DMS 273 treated with DMSO at 0.1 percent for 48 hours (cell line): ENCODE measurements at regions not wholly inside any gene's neighbourhood (a gene's known extent, or its start where the extent isn't known, plus 50 kb on each side); places are given as distances from the start of the nearest gene placed in this dataset.
"Not testable (repeated sequence)": the region's sequence is repeated elsewhere in the genome, so short reads cannot be mapped to it uniquely, and the experiment has no call there.

Source experiments
- DNase-seq: peaks from one replicate; lab custom pipeline; 2025; lab: John Stamatoyannopoulos, UW

GRCh38 chr1:30250338-30250983 is 472.9 kb downstream of the MATN1 start:
- DNase-seq: no peak

GRCh38 chr1:30249446-30250337 is 473.7 kb downstream of the MATN1 start:
- no peak for DNase-seq

GRCh38 chr1:30248774-30249173 is 474.6 kb downstream of the MATN1 start:
- DNase-seq: no peak

GRCh38 chr1:30248373-30248772 is 475.0 kb downstream of the MATN1 start:
- no peak for DNase-seq

- no peak for DNase-seq
These were observed 478.6 kb downstream of the MATN1 start for GRCh38 chr1:30244801-30245200.

- DNase-seq: no peak
These were observed 480.5 kb downstream of the MATN1 start for GRCh38 chr1:30242722-30243457.

- no peak for DNase-seq
These were observed 481.2 kb downstream of the MATN1 start for GRCh38 chr1:30242168-30242567.

- DNase-seq: no peak
These were observed 481.7 kb downstream of the MATN1 start for GRCh38 chr1:30241681-30242080.

- DNase-seq: no peak
These were observed 489.3 kb downstream of the MATN1 start for GRCh38 chr1:30234091-30234490.

- no peak for DNase-seq
These were observed 491.0 kb downstream of the MATN1 start for GRCh38 chr1:30232288-30232899.

GRCh38 chr1:30229960-30230359 is 493.4 kb downstream of the MATN1 start:
- DNase-seq: no peak

GRCh38 chr1:30229557-30229956 is 493.8 kb downstream of the MATN1 start:
- no peak for DNase-seq

GRCh38 chr1:30226648-30227047 is 496.7 kb downstream of the MATN1 start:
- no peak for DNase-seq

GRCh38 chr1:30225357-30225756 is 498.0 kb downstream of the MATN1 start:
- no peak for DNase-seq

GRCh38 chr1:30219675-30220074 is 503.7 kb downstream of the MATN1 start:
- DNase-seq: no peak

- DNase-seq: no peak
These were observed 504.9 kb downstream of the MATN1 start for GRCh38 chr1:30218438-30218837.

GRCh38 chr1:30216602-30217001 is 506.8 kb downstream of the MATN1 start:
- DNase-seq: no peak

GRCh38 chr1:30213936-30214335 is 509.4 kb downstream of the MATN1 start:
- DNase-seq: no peak

GRCh38 chr1:30207962-30208361 is 515.4 kb downstream of the MATN1 start:
- DNase-seq: not testable (repeated sequence)

- not testable (repeated sequence) for DNase-seq
These were observed 516.8 kb downstream of the MATN1 start for GRCh38 chr1:30206631-30207030.

- DNase-seq: not testable (repeated sequence)
These were observed 518.5 kb downstream of the MATN1 start for GRCh38 chr1:30204916-30205315.

GRCh38 chr1:30201015-30201414 is 522.4 kb downstream of the MATN1 start:
- no peak for DNase-seq
